H1 (cell line): ENCODE measurements at regions not wholly inside any gene's neighbourhood (a gene's known extent, or its start where the extent isn't known, plus 50 kb on each side); places are given as distances from the start of the nearest gene placed in this dataset.

Experiments
- CTCF ChIA-PET: fragments of 300-600 bp; sonication (Branson Sonifier 250); formaldehyde crosslinking; loops from one replicate; lab custom pipeline; 2021; ENCODE audit not compliant: partially characterized antibody; lab: Charles Lee
- POLR2A ChIA-PET: fragments of 300-600 bp; sonication (Branson Sonifier 250); formaldehyde crosslinking; loops from one replicate; lab custom pipeline; 2021; ENCODE audit warnings: inconsistent platforms; ENCODE audit not compliant: partially characterized antibody; lab: Charles Lee
- DNase-seq, 2 experiments: peaks; one replicate each; pipeline versions ENCODE4 v3.0.0 to v3.0.0-alpha.2; 2010 to 2022; ENCODE audit warnings: low spot score in 2 of 2, low read depth in 1 of 2, mixed read lengths in 1 of 2
- FAIRE-seq: peaks from 2 replicates; lab custom pipeline; 2011; peaks lifted over from hg19 to GRCh38; lab: Jason Lieb, UNC
- H2AFZ ChIP-seq: 2 replicates; pipeline ENCODE4 v1.8.1; 2012; ENCODE audit warnings: low read length, inconsistent platforms
- H2AK5ac ChIP-seq: 2 replicates; pipeline ENCODE4 v1.6.1; 2013; ENCODE audit warnings: low read depth, low read length
- H2BK120ac ChIP-seq: replicated peaks from 2 replicates; pipeline ENCODE3; 2013; ENCODE audit warnings: low read depth, low read length, inconsistent platforms
- H2BK12ac ChIP-seq: 2 replicates; pipeline ENCODE4 v1.6.1; 2013; ENCODE audit warnings: low read depth, low read length
- H2BK15ac ChIP-seq: 2 replicates; pipeline ENCODE4 v1.6.1; 2013; ENCODE audit warnings: low read length
- H2BK20ac ChIP-seq: 2 replicates; pipeline ENCODE4 v1.6.1; 2013; ENCODE audit warnings: low read length
- H2BK5ac ChIP-seq: 2 replicates; pipeline ENCODE4 v1.6.1; 2013; ENCODE audit warnings: low read depth, low read length
- H3K14ac ChIP-seq: 2 replicates; pipeline ENCODE4 v1.6.1; 2013; ENCODE audit warnings: inconsistent platforms; ENCODE audit not compliant: insufficient read length
- H3K18ac ChIP-seq: 2 replicates; pipeline ENCODE4 v1.6.1; 2013; ENCODE audit warnings: low read length; ENCODE audit errors: extremely low read depth
- H3K23ac ChIP-seq: 2 replicates; pipeline ENCODE4 v1.6.1; 2013; ENCODE audit warnings: inconsistent platforms; ENCODE audit not compliant: insufficient read length
- H3K23me2 ChIP-seq: 2 replicates; pipeline ENCODE4 v1.6.1; 2013; ENCODE audit warnings: low read depth, low read length
- H3K27ac ChIP-seq: 2 replicates; pipeline ENCODE4 v1.6.1; 2011; ENCODE audit warnings: low read depth, low read length, inconsistent platforms
- H3K27me3 ChIP-seq, 4 experiments: replicated peaks in 1 of 4; 1 replicate in 1 of 4; 2 replicates in 3 of 4; pipeline versions ENCODE4 v1.6.1 to v1.8.1; 2011 to 2013; ENCODE audit warnings: low read length in 3 of 4, mild to moderate bottlenecking in 3 of 4, inconsistent platforms in 2 of 4, mixed read lengths in 2 of 4, moderate library complexity in 1 of 4; ENCODE audit not compliant: control insufficient read depth in 3 of 4, insufficient read depth in 3 of 4; ENCODE audit errors: extremely low read depth in 1 of 4
- H3K36me3 ChIP-seq, 4 experiments: 2 replicates each; pipeline versions ENCODE4 v1.6.1 to v1.8.1; 2011 to 2013; ENCODE audit warnings: mild to moderate bottlenecking in 4 of 4, low read length in 3 of 4, moderate library complexity in 2 of 4, control low read depth in 1 of 4, inconsistent platforms in 1 of 4; ENCODE audit not compliant: insufficient read depth in 4 of 4, control insufficient read depth in 2 of 4
- H3K4ac ChIP-seq: replicated peaks from 2 replicates; pipeline ENCODE3; 2013; ENCODE audit warnings: low read length, low read depth, mixed read lengths, inconsistent platforms; ENCODE audit not compliant: insufficient read length
- H3K4me1 ChIP-seq, 4 experiments: replicated peaks in 1 of 4; 1 replicate in 1 of 4; 2 replicates in 3 of 4; pipeline versions ENCODE4 v1.6.1 to v1.8.1; 2011 to 2013; ENCODE audit warnings: low read length in 3 of 4, inconsistent platforms in 2 of 4, mixed read lengths in 1 of 4; ENCODE audit not compliant: insufficient read depth in 4 of 4, control insufficient read depth in 3 of 4
- H3K4me2 ChIP-seq, 2 experiments: 2 replicates each; pipeline versions ENCODE4 v1.6.1 to v1.8.1; 2011 to 2013; ENCODE audit warnings: low read depth in 2 of 2, low read length in 2 of 2, control low read depth in 1 of 2, inconsistent platforms in 1 of 2, mild to moderate bottlenecking in 1 of 2; ENCODE audit not compliant: insufficient read depth in 1 of 2
- H3K4me3 ChIP-seq, 4 experiments: fragments of 200-600, 300-600 bp in 1 of 4; sonication (generic), shearing (Covaris generic), sonication (Bioruptor Twin) in 1 of 4; 2 replicates each; pipeline versions ENCODE4 v1.5.1 to v1.8.1; 2011 to 2016; ENCODE audit warnings: low read length in 4 of 4, low read depth in 3 of 4, control low read depth in 2 of 4, inconsistent platforms in 2 of 4, mild to moderate bottlenecking in 2 of 4, mixed read lengths in 1 of 4, moderate library complexity in 1 of 4; ENCODE audit not compliant: insufficient read depth in 2 of 4; ENCODE audit errors: extremely low read depth in 1 of 4
- H3K56ac ChIP-seq: replicated peaks from 2 replicates; pipeline ENCODE3; 2013; ENCODE audit warnings: low read depth, mild to moderate bottlenecking, mixed read lengths, low read length, inconsistent platforms; ENCODE audit not compliant: insufficient read length
- H3K79me1 ChIP-seq: 2 replicates; pipeline ENCODE4 v1.6.1; 2013; ENCODE audit warnings: low read depth, low read length, control low read depth
- H3K79me2 ChIP-seq, 2 experiments: 2 replicates each; pipeline versions ENCODE4 v1.6.1 to v1.8.1; 2012 to 2013; ENCODE audit warnings: low read length in 2 of 2, mild to moderate bottlenecking in 2 of 2, inconsistent platforms in 1 of 2; ENCODE audit not compliant: insufficient read depth in 2 of 2, control insufficient read depth in 1 of 2
- H3K9ac ChIP-seq, 4 experiments: replicated peaks in 1 of 4; 1 replicate in 1 of 4; 2 replicates in 3 of 4; pipeline versions ENCODE4 v1.6.1 to v1.8.1; 2011 to 2013; ENCODE audit warnings: low read depth in 3 of 4, low read length in 3 of 4, control low read depth in 2 of 4, mild to moderate bottlenecking in 2 of 4, moderate library complexity in 2 of 4, inconsistent platforms in 1 of 4; ENCODE audit errors: extremely low read depth in 1 of 4
- H3K9me3 ChIP-seq, 2 experiments: 2 replicates each; pipeline versions ENCODE4 v1.6.1 to v1.8.1; 2012 to 2013; ENCODE audit warnings: mild to moderate bottlenecking in 2 of 2, moderate library complexity in 2 of 2, control low read depth in 1 of 2, inconsistent platforms in 1 of 2, low read depth in 1 of 2, low read length in 1 of 2, mixed read lengths in 1 of 2; ENCODE audit not compliant: insufficient read depth in 2 of 2
- H4K20me1 ChIP-seq, 2 experiments: replicated peaks in 1 of 2; 2 replicates each; pipeline versions ENCODE3 to v1.8.1; 2011 to 2013; ENCODE audit warnings: inconsistent platforms in 2 of 2, low read length in 2 of 2, mild to moderate bottlenecking in 1 of 2; ENCODE audit not compliant: insufficient read depth in 2 of 2, control insufficient read depth in 1 of 2
- H4K5ac ChIP-seq: 2 replicates; pipeline ENCODE4 v1.6.1; 2013; ENCODE audit warnings: low read length, low read depth, mixed read lengths, inconsistent platforms; ENCODE audit not compliant: insufficient read length
- H4K8ac ChIP-seq: 2 replicates; pipeline ENCODE4 v1.8.0; 2013; ENCODE audit warnings: mild to moderate bottlenecking, moderate library complexity, low read length, inconsistent platforms; ENCODE audit not compliant: insufficient read depth; ENCODE audit errors: extremely low read depth
- H4K91ac ChIP-seq: replicated peaks from 2 replicates; pipeline ENCODE3; 2013; ENCODE audit warnings: low read length, mixed read lengths, inconsistent platforms; ENCODE audit not compliant: insufficient read length
- CBX8 ChIP-seq: fragments of 300-800, 300-1000 bp; sonication (generic); IDR thresholded peaks from 2 replicates; pipeline ENCODE4 v1.7.1; 2016; ENCODE audit warnings: low read depth, low read length, borderline replicate concordance
- CHD2 ChIP-seq: IDR thresholded peaks from 2 replicates; pipeline ENCODE4 v1.6.1; 2012; ENCODE audit warnings: low read length, improper control_type of control experiment
- EGR1 ChIP-seq: IDR thresholded peaks from 2 replicates; pipeline ENCODE4 v1.6.1; 2011; ENCODE audit warnings: low read depth, low read length, borderline replicate concordance
- GABPA ChIP-seq: IDR thresholded peaks from 2 replicates; pipeline ENCODE4 v1.6.1; 2011; ENCODE audit warnings: mild to moderate bottlenecking, low read length, moderate library complexity, borderline replicate concordance; ENCODE audit not compliant: insufficient read depth
- HDAC2 ChIP-seq, 2 experiments: fragments of 300-600 bp in 1 of 2; sonication (generic) in 1 of 2; IDR thresholded peaks; 2 replicates each; pipeline ENCODE4 v1.6.1; 2011 to 2012; ENCODE audit warnings: low read depth in 2 of 2, low read length in 2 of 2, mild to moderate bottlenecking in 2 of 2, moderate library complexity in 2 of 2, borderline replicate concordance in 1 of 2, inconsistent platforms in 1 of 2
- HDAC6 ChIP-seq: IDR thresholded peaks from one replicate; pipeline ENCODE4 v1.7.1; 2012; ENCODE audit warnings: low read depth, mild to moderate bottlenecking, inconsistent platforms, low read length, moderate library complexity
- JUN ChIP-seq: IDR thresholded peaks from 2 replicates; pipeline ENCODE4 v1.6.1; 2011; ENCODE audit warnings: low read depth, mild to moderate bottlenecking, improper control_type of control experiment, low read length
- JUND ChIP-seq: IDR thresholded peaks from 2 replicates; pipeline ENCODE4 v1.6.1; 2011; ENCODE audit warnings: mild to moderate bottlenecking, improper control_type of control experiment, low read length
- KDM5A ChIP-seq: fragments of 200-600 bp; IDR thresholded peaks from 2 replicates; pipeline ENCODE4 v1.7.1; 2012; ENCODE audit warnings: mild to moderate bottlenecking, low read length, inconsistent platforms, mixed read lengths
- MAFK ChIP-seq: IDR thresholded peaks from 2 replicates; pipeline ENCODE4 v1.6.1; 2012; ENCODE audit warnings: low read depth, mild to moderate bottlenecking, improper control_type of control experiment, low read length
- NRF1 ChIP-seq: IDR thresholded peaks from 2 replicates; pipeline ENCODE4 v1.6.1; 2011; ENCODE audit warnings: mild to moderate bottlenecking, low read depth, low read length, improper control_type of control experiment
- PHF8 ChIP-seq: fragments of 200-600 bp; sonication (generic); conservative IDR thresholded peaks from 2 replicates; pipeline ENCODE4 v1.7.1; 2012; ENCODE audit warnings: low read depth, mild to moderate bottlenecking, inconsistent platforms, low read length, moderate library complexity
- RXRA ChIP-seq: IDR thresholded peaks from 2 replicates; pipeline ENCODE4 v1.6.1; 2011; ENCODE audit warnings: low read depth, mild to moderate bottlenecking, low read length, moderate library complexity; ENCODE audit not compliant: insufficient read depth
- TAF1 ChIP-seq: IDR thresholded peaks from 2 replicates; pipeline ENCODE4 v1.6.1; 2011; ENCODE audit warnings: mild to moderate bottlenecking, low read depth, low read length
- WGBS, 2 experiments: shearing (Covaris generic) in 1 of 2; methylation state at CpG; one replicate each; pipeline versions ENCODE4 v1.1.6 to v1.1.7; 2013 to 2015; ENCODE audit warnings: low lambda C conversion rate in 2 of 2, mixed read lengths in 2 of 2, inconsistent platforms in 1 of 2, low coverage in 1 of 2, missing lambda C conversion rate in 1 of 2; ENCODE audit not compliant: insufficient replicate concordance in 2 of 2, insufficient coverage in 1 of 2, insufficient read length in 1 of 2; ENCODE audit errors: extremely low coverage in 1 of 2, missing lambda C conversion rate in 1 of 2; 5-methylcytosine and 5-hydroxymethylcytosine counted together

- H2BK120ac ChIP-seq = no peak overlapping the region
- FAIRE-seq (no peak), DNase-seq (no peak)
- H3K27ac ChIP-seq = no peak overlapping the region
- H3K56ac ChIP-seq = no peak overlapping the region
- H3K9me3 ChIP-seq = peaks cover 0 to 2% of the 10 kb centered on the region in 2 experiments; a peak in 1 of 4 replicates
- H3K4me3 ChIP-seq = no peak overlapping the region
- no peak overlapping the region for H2BK12ac ChIP-seq
- no peak overlapping the region for H3K9ac ChIP-seq
- no peak overlapping the region for H3K14ac ChIP-seq
- no peak overlapping the region for H4K91ac ChIP-seq
- WGBS, 2 experiments = 95% methylated on average over 1 of the region's 1 CpG; no CpG with 5 or more reads in 1 of the 2 experiments
- no peaks in the 10 kb centered on the region for H3K27me3 ChIP-seq
- no peaks in the 10 kb centered on the region for H3K36me3 ChIP-seq
- no peak overlapping the region for H2AK5ac ChIP-seq
- no peak overlapping the region for H3K4ac ChIP-seq
- H3K4me1 ChIP-seq = no peaks in the 10 kb centered on the region
- no peak overlapping the region for H2AFZ ChIP-seq
- H3K79me2 ChIP-seq = no peaks in the 10 kb centered on the region
- POLR2A ChIA-PET = no interaction called here
- CTCF ChIA-PET = interaction anchor here (1.8 to 2.4 kb wide), 2 partner anchors 10 to 555 kb away, joined by 7 to 11 read pairs; no protein-coding TSS in a partner anchor
- no peak overlapping the region for H4K8ac ChIP-seq
- H4K5ac ChIP-seq = no peak overlapping the region
- H4K20me1 ChIP-seq = no peaks in the 10 kb centered on the region
- no peak overlapping the region for H2BK15ac ChIP-seq
- H3K79me1 ChIP-seq = no peaks in the 10 kb centered on the region
- no peak overlapping the region for H3K18ac ChIP-seq
- no peak overlapping the region for H3K4me2 ChIP-seq
- no peak overlapping the region for H2BK20ac ChIP-seq
- H3K23ac ChIP-seq = no peak overlapping the region
- no peak overlapping the region for H2BK5ac ChIP-seq
- no peaks in the 10 kb centered on the region for H3K23me2 ChIP-seq
- TF ChIP-seq HDAC2 (IDR thresholded peaks at IDR 0.05; ENCODE audit: borderline replicate concordance in 1 of 2, low read depth in 2 of 2, low read length in 2 of 2) (no peak), RXRA (no peak), GABPA (no peak), CHD2 (no peak), EGR1 (no peak), NRF1 (no peak), JUND (no peak), JUN (no peak), TAF1 (no peak), CBX8 (no peak), PHF8 (no peak), MAFK (no peak), HDAC6 (no peak), KDM5A (no peak)
Measured at GRCh38 chr1:221429264-221429663, 312.6 kb downstream of the DUSP10 start.
